ENCODE measurements at regions not wholly inside any gene's neighbourhood (a gene's known extent, or its start where the extent isn't known, plus 50 kb on each side); places are given as distances from the start of the nearest gene placed in this dataset.

- no peak for DNase-seq (ENCODE audit: low read depth)
- H3K4me3 ChIP-seq (ENCODE audit: low read depth, low read length): no peak overlapping the region
- TF ChIP-seq POLR2A (IDR thresholded peaks at IDR 0.05; ENCODE audit: extremely low read depth, insufficient read length): no peak
- TF ChIP-seq CTCF (IDR thresholded peaks at IDR 0.05; ENCODE audit: low read depth, low read length): no peak
- TF ChIP-seq MAX (IDR thresholded peaks at IDR 0.05; ENCODE audit: low read depth, low read length): no peak
- TF ChIP-seq MYC (IDR thresholded peaks at IDR 0.05; ENCODE audit: low read depth, low read length): no peak
Observed at GRCh38 chr11:11672789-11673188, 51.0 kb upstream of the GALNT18 start.

GRCh38 chr11:11672101-11672500 lies 50.3 kb upstream of the GALNT18 start:
- DNase-seq (ENCODE audit: low read depth): no peak
- no peak overlapping the region for H3K4me3 ChIP-seq (ENCODE audit: low read depth, low read length)
- TF ChIP-seq MAX (IDR thresholded peaks at IDR 0.05; ENCODE audit: low read depth, low read length): no peak
- no peak for TF ChIP-seq POLR2A (IDR thresholded peaks at IDR 0.05; ENCODE audit: extremely low read depth, insufficient read length)
- no peak for TF ChIP-seq CTCF (IDR thresholded peaks at IDR 0.05; ENCODE audit: low read depth, low read length)
- TF ChIP-seq MYC (IDR thresholded peaks at IDR 0.05; ENCODE audit: low read depth, low read length): no peak
